ENCODE measurements at regions not wholly inside any gene's neighbourhood (a gene's known extent, or its start where the extent isn't known, plus 50 kb on each side); places are given as distances from the start of the nearest gene placed in this dataset.

GRCh38 chr3:124448954-124449353 is 281.3 kb upstream of the UMPS start:
- H3K14ac ChIP-seq (ENCODE audit: low read length): no peak overlapping the region
- no peak overlapping the region for H3K27ac ChIP-seq (replicated peaks; ENCODE audit: low read length)
- no peak overlapping the region for H2BK15ac ChIP-seq (ENCODE audit: low read length)
- H3K79me1 ChIP-seq (ENCODE audit: low read depth, low read length): no peaks in the 10 kb centered on the region
- no peak overlapping the region for H3K4me2 ChIP-seq (ENCODE audit: insufficient read depth, low read length, poor library complexity, severe bottlenecking)
- no peak overlapping the region for H2AK5ac ChIP-seq (ENCODE audit: low read depth, low read length)
- H3K4me3 ChIP-seq (ENCODE audit: low read length in 2 of 2): no peak overlapping the region
- no peak overlapping the region for H2AFZ ChIP-seq (ENCODE audit: low read length)
- no peak overlapping the region for H3K23ac ChIP-seq (ENCODE audit: low read depth, low read length, poor library complexity)
- H3K9me3 ChIP-seq (replicated peaks in 1 of 2; ENCODE audit: control insufficient read depth in 2 of 2, insufficient read depth in 1 of 2, low read depth in 1 of 2, low read length in 2 of 2): peaks cover 0 to 4% of the 10 kb centered on the region in 2 donors
- no peaks in the 10 kb centered on the region for H3K4me1 ChIP-seq (ENCODE audit: control insufficient read depth in 2 of 2, insufficient read depth in 1 of 2, low read depth in 1 of 2, low read length in 2 of 2)
- no peak overlapping the region for H2BK12ac ChIP-seq (ENCODE audit: low read length)
- no peak overlapping the region for H4K91ac ChIP-seq (ENCODE audit: low read depth, low read length, poor library complexity)
- DNase-seq (ENCODE audit: low spot score): no peak
- no peak overlapping the region for H3K9ac ChIP-seq (ENCODE audit: low read depth, low read length, poor library complexity)
- peaks cover 0 to 29% of the 10 kb centered on the region in 2 donors for H3K36me3 ChIP-seq (replicated peaks in 1 of 2; ENCODE audit: control insufficient read depth in 2 of 2, insufficient read depth in 2 of 2, low read length in 2 of 2)
- no peak overlapping the region for H3K18ac ChIP-seq (ENCODE audit: low read length)
- no peak overlapping the region for H2BK5ac ChIP-seq (ENCODE audit: low read length)
- no peak overlapping the region for H3K4ac ChIP-seq (ENCODE audit: low read length)
- no peaks in the 10 kb centered on the region for H3K27me3 ChIP-seq (ENCODE audit: control insufficient read depth in 3 of 3, insufficient read depth in 3 of 3, low read depth in 1 of 3, low read length in 3 of 3)
- H2BK120ac ChIP-seq (ENCODE audit: low read depth, low read length): no peak overlapping the region
- H4K8ac ChIP-seq (ENCODE audit: low read depth, low read length): no peak overlapping the region

DNA sequence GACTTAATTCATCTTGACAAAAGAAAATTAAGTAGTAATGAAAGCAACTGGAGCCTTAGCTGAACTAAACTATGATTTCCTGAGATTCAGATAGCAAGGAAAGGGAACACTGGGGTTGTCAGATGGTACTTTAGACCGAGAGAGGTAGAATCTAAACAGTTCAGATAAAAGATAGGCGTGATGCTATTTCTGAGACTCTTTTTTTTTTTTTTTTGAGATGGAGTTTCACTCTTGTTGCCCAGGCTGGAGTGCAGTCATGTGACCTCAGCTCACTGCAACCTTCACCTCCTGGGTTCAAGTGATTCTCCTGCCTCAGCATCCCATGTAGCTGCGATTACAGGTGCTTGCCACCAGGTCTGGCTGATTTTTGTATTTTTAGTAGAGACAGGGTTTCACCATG is 279.9 kb upstream of the UMPS start:
- Histone ChIP-seq H2AK5ac (ENCODE audit: low read depth, low read length) (no peak overlapping the region), H3K36me3 (replicated peaks in 1 of 2; ENCODE audit: control insufficient read depth in 2 of 2, insufficient read depth in 2 of 2, low read length in 2 of 2) (peaks cover 0 to 31% of the 10 kb centered on the region in 2 donors), H3K4me1 (ENCODE audit: control insufficient read depth in 2 of 2, insufficient read depth in 1 of 2, low read depth in 1 of 2, low read length in 2 of 2) (no peaks in the 10 kb centered on the region), H3K27me3 (ENCODE audit: control insufficient read depth in 3 of 3, insufficient read depth in 3 of 3, low read depth in 1 of 3, low read length in 3 of 3) (no peaks in the 10 kb centered on the region), H2BK15ac (ENCODE audit: low read length) (no peak overlapping the region), H2BK120ac (ENCODE audit: low read depth, low read length) (no peak overlapping the region), H3K79me1 (ENCODE audit: low read depth, low read length) (no peaks in the 10 kb centered on the region), H4K91ac (ENCODE audit: low read depth, low read length, poor library complexity) (no peak overlapping the region), H3K4me2 (ENCODE audit: insufficient read depth, low read length, poor library complexity, severe bottlenecking) (no peak overlapping the region), H3K14ac (ENCODE audit: low read length) (no peak overlapping the region), H3K18ac (ENCODE audit: low read length) (no peak overlapping the region), H3K9me3 (replicated peaks in 1 of 2; ENCODE audit: control insufficient read depth in 2 of 2, insufficient read depth in 1 of 2, low read depth in 1 of 2, low read length in 2 of 2) (peaks cover 0 to 4% of the 10 kb centered on the region in 2 donors), H3K9ac (ENCODE audit: low read depth, low read length, poor library complexity) (no peak overlapping the region), H3K4ac (ENCODE audit: low read length) (no peak overlapping the region), H3K4me3 (ENCODE audit: low read length in 2 of 2) (no peak overlapping the region), H2BK5ac (ENCODE audit: low read length) (no peak overlapping the region), H3K23ac (ENCODE audit: low read depth, low read length, poor library complexity) (no peak overlapping the region), H3K27ac (replicated peaks; ENCODE audit: low read length) (no peak overlapping the region), H2BK12ac (ENCODE audit: low read length) (no peak overlapping the region), H4K8ac (ENCODE audit: low read depth, low read length) (no peak overlapping the region), H2AFZ (ENCODE audit: low read length) (no peak overlapping the region)
- no CpG with 5 or more reads among the region's 3 CpGs for WGBS, 2 donors (ENCODE audit: extremely low coverage in 2 of 2, insufficient read length in 2 of 2, insufficient replicate concordance in 1 of 2)
- no peak for DNase-seq (ENCODE audit: low spot score)

- no peak overlapping the region for H3K4me3 ChIP-seq (ENCODE audit: low read length in 2 of 2)
- H3K4ac ChIP-seq (ENCODE audit: low read length): no peak overlapping the region
- peaks cover 0 to 23% of the 10 kb centered on the region in 2 donors for H3K36me3 ChIP-seq (replicated peaks in 1 of 2; ENCODE audit: control insufficient read depth in 2 of 2, insufficient read depth in 2 of 2, low read length in 2 of 2)
- no peak overlapping the region for H3K9ac ChIP-seq (ENCODE audit: low read depth, low read length, poor library complexity)
- H3K27ac ChIP-seq (replicated peaks; ENCODE audit: low read length): no peak overlapping the region
- H2BK15ac ChIP-seq (ENCODE audit: low read length): no peak overlapping the region
- no peak overlapping the region for H3K23ac ChIP-seq (ENCODE audit: low read depth, low read length, poor library complexity)
- H2AK5ac ChIP-seq (ENCODE audit: low read depth, low read length): no peak overlapping the region
- H3K79me1 ChIP-seq (ENCODE audit: low read depth, low read length): no peaks in the 10 kb centered on the region
- H3K14ac ChIP-seq (ENCODE audit: low read length): no peak overlapping the region
- H3K18ac ChIP-seq (ENCODE audit: low read length): no peak overlapping the region
- peaks cover 0 to 4% of the 10 kb centered on the region in 2 donors for H3K9me3 ChIP-seq (replicated peaks in 1 of 2; ENCODE audit: control insufficient read depth in 2 of 2, insufficient read depth in 1 of 2, low read depth in 1 of 2, low read length in 2 of 2)
- H3K4me1 ChIP-seq (ENCODE audit: control insufficient read depth in 2 of 2, insufficient read depth in 1 of 2, low read depth in 1 of 2, low read length in 2 of 2): peaks cover 0 to 3% of the 10 kb centered on the region in 2 donors
- no peak overlapping the region for H2AFZ ChIP-seq (ENCODE audit: low read length)
- no peak overlapping the region for H4K8ac ChIP-seq (ENCODE audit: low read depth, low read length)
- H2BK120ac ChIP-seq (ENCODE audit: low read depth, low read length): no peak overlapping the region
- no peak overlapping the region for H2BK12ac ChIP-seq (ENCODE audit: low read length)
- H2BK5ac ChIP-seq (ENCODE audit: low read length): no peak overlapping the region
- H3K4me2 ChIP-seq (ENCODE audit: insufficient read depth, low read length, poor library complexity, severe bottlenecking): no peak overlapping the region
- 100% methylated on average over 1 of the region's 3 CpGs; no CpG with 5 or more reads in 1 of the 2 donors for WGBS, 2 donors (ENCODE audit: extremely low coverage in 2 of 2, insufficient read length in 2 of 2, insufficient replicate concordance in 1 of 2)
- H3K27me3 ChIP-seq (ENCODE audit: control insufficient read depth in 3 of 3, insufficient read depth in 3 of 3, low read depth in 1 of 3, low read length in 3 of 3): no peaks in the 10 kb centered on the region
- H4K91ac ChIP-seq (ENCODE audit: low read depth, low read length, poor library complexity): no peak overlapping the region
- DNase-seq (ENCODE audit: low spot score): no peak
Observed at GRCh38 chr3:124451630-124452317, 278.5 kb upstream of the UMPS start.

GRCh38 chr3:124453189-124453588 is 277.1 kb upstream of the UMPS start:
- H3K14ac ChIP-seq (ENCODE audit: low read length): peak overlapping the region; percentile 73
- H3K9ac ChIP-seq (ENCODE audit: low read depth, low read length, poor library complexity): peak overlapping the region; percentile 32
- no peak overlapping the region for H2BK15ac ChIP-seq (ENCODE audit: low read length)
- no peak overlapping the region for H3K23ac ChIP-seq (ENCODE audit: low read depth, low read length, poor library complexity)
- no peak overlapping the region for H4K91ac ChIP-seq (ENCODE audit: low read depth, low read length, poor library complexity)
- H3K18ac ChIP-seq (ENCODE audit: low read length): no peak overlapping the region
- no peak overlapping the region for H3K4ac ChIP-seq (ENCODE audit: low read length)
- H3K4me1 ChIP-seq (ENCODE audit: control insufficient read depth in 2 of 2, insufficient read depth in 1 of 2, low read depth in 1 of 2, low read length in 2 of 2): peaks cover 0 to 3% of the 10 kb centered on the region in 2 donors
- no peak overlapping the region for H2BK120ac ChIP-seq (ENCODE audit: low read depth, low read length)
- no CpG with 5 or more reads among the region's 4 CpGs for WGBS, 2 donors (ENCODE audit: extremely low coverage in 2 of 2, insufficient read length in 2 of 2, insufficient replicate concordance in 1 of 2)
- H3K27ac ChIP-seq (replicated peaks; ENCODE audit: low read length): no peak overlapping the region
- H3K36me3 ChIP-seq (replicated peaks in 1 of 2; ENCODE audit: control insufficient read depth in 2 of 2, insufficient read depth in 2 of 2, low read length in 2 of 2): peaks cover 0 to 15% of the 10 kb centered on the region in 2 donors
- DNase-seq (ENCODE audit: low spot score): no peak
- no peaks in the 10 kb centered on the region for H3K27me3 ChIP-seq (ENCODE audit: control insufficient read depth in 3 of 3, insufficient read depth in 3 of 3, low read depth in 1 of 3, low read length in 3 of 3)
- no peaks in the 10 kb centered on the region for H3K79me1 ChIP-seq (ENCODE audit: low read depth, low read length)
- H2BK5ac ChIP-seq (ENCODE audit: low read length): no peak overlapping the region
- no peak overlapping the region for H2AK5ac ChIP-seq (ENCODE audit: low read depth, low read length)
- H2AFZ ChIP-seq (ENCODE audit: low read length): no peak overlapping the region
- no peak overlapping the region for H3K4me2 ChIP-seq (ENCODE audit: insufficient read depth, low read length, poor library complexity, severe bottlenecking)
- H4K8ac ChIP-seq (ENCODE audit: low read depth, low read length): no peak overlapping the region
- peaks cover 0 to 4% of the 10 kb centered on the region in 2 donors for H3K9me3 ChIP-seq (replicated peaks in 1 of 2; ENCODE audit: control insufficient read depth in 2 of 2, insufficient read depth in 1 of 2, low read depth in 1 of 2, low read length in 2 of 2)
- H3K4me3 ChIP-seq (ENCODE audit: low read length in 2 of 2): no peak overlapping the region
- no peak overlapping the region for H2BK12ac ChIP-seq (ENCODE audit: low read length)

All from neuronal stem cell (in vitro differentiated cells).